Karpas-422 (cell line): ENCODE measurements at regions not wholly inside any gene's neighbourhood (a gene's known extent, or its start where the extent isn't known, plus 50 kb on each side); places are given as distances from the start of the nearest gene placed in this dataset.

ENCODE experiments used
- DNase-seq: peaks from one replicate; pipeline ENCODE4 v3.0.0-alpha.2; 2015
- H2AFZ ChIP-seq: fragments of 200-600 bp; sonication (generic); 2 replicates; pipeline ENCODE4 v1.6.1; 2014; ENCODE audit warnings: antibody characterized with exemption, low read length, mixed read lengths
- H3K27ac ChIP-seq: fragments of 200-600 bp; sonication (generic); 2 replicates; pipeline ENCODE4 v1.5.1; 2014; ENCODE audit warnings: mild to moderate bottlenecking, low read length, moderate library complexity
- H3K27me3 ChIP-seq: fragments of 200-600 bp; sonication (generic); 2 replicates; pipeline ENCODE4 v1.6.1; 2014; ENCODE audit warnings: low read length, mixed read lengths
- H3K36me3 ChIP-seq: fragments of 200-600 bp; sonication (generic); 2 replicates; pipeline ENCODE4 v1.6.1; 2014; ENCODE audit warnings: low read length, mixed read lengths; ENCODE audit not compliant: insufficient read depth
- H3K4me1 ChIP-seq: fragments of 200-600 bp; sonication (generic); 2 replicates; pipeline ENCODE4 v1.6.1; 2014; ENCODE audit warnings: mild to moderate bottlenecking, low read length, mixed read lengths
- H3K4me2 ChIP-seq: fragments of 200-600 bp; sonication (generic); 2 replicates; pipeline ENCODE4 v1.6.1; 2014; ENCODE audit warnings: low read length, low read depth, mild to moderate bottlenecking; ENCODE audit not compliant: poor library complexity, severe bottlenecking
- H3K4me3 ChIP-seq: fragments of 200-600 bp; sonication (generic); 2 replicates; pipeline ENCODE4 v1.5.1; 2014; ENCODE audit warnings: mild to moderate bottlenecking, antibody characterized with exemption, low read length, mixed read lengths
- H3K79me2 ChIP-seq: fragments of 200-600 bp; sonication (generic); 2 replicates; pipeline ENCODE4 v1.6.1; 2014; ENCODE audit warnings: mild to moderate bottlenecking, low read length, mixed read lengths
- H3K9ac ChIP-seq: fragments of 200-600 bp; sonication (generic); 2 replicates; pipeline ENCODE4 v1.6.0; 2014; ENCODE audit warnings: low read length
- H3K9me2 ChIP-seq: fragments of 200-600 bp; sonication (generic), shearing (Covaris generic); replicated peaks from 2 replicates; pipeline ENCODE4 v1.6.0; 2014; ENCODE audit warnings: mild to moderate bottlenecking, low read length, moderate library complexity; ENCODE audit not compliant: insufficient read depth
- H3K9me3 ChIP-seq: fragments of 300-700, 200-600 bp; sonication (generic); 2 replicates; pipeline ENCODE4 v1.6.1; 2014; ENCODE audit warnings: low read length, mixed read lengths
- H4K20me1 ChIP-seq: fragments of 200-600 bp; sonication (generic); 2 replicates; pipeline ENCODE4 v1.6.1; 2014; ENCODE audit warnings: mild to moderate bottlenecking, antibody characterized with exemption, low read length, low read depth; ENCODE audit not compliant: insufficient read depth

DNA sequence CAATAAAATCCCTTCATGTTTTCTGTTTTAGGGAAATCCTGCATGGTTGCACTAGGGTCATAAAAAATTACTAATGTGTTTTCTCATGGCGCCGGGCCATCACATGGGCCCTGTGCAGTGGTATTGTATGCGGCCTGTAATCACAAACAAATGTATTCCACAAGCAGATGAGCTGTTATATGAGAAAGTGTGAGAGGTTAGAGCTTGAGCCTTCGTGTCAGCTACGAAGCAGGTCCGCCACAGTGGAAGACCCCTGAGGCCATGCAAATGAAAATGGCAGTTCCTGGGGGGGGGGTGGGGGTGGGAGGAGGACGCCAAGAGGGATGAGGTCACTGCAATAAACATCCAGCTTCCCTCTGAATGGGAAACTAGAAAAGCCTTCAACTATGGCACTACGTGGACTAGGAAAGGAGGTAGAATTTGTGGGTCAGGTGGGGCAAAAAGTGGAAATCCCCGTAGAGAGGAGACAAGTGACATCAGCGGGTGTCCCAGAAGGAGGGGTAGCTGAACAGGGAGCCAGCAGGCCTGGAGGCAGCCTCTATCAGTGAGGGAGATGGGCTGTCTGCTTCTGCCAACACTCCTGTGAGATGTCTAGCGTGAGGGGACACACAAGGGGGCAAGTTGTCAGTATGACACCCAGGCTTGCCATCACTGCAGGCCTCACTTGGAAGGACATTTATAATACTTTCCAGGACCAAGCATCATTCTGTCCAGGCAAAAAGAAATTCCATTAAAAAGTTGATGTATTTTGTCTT lies 130.3 kb upstream of the CTAGE1 start:
- H3K9me3 ChIP-seq, result no peaks in the 10 kb centered on the region
- no peak overlapping the region for H3K27ac ChIP-seq
- peaks cover 11% of the 10 kb centered on the region for H3K4me1 ChIP-seq
- H3K4me2 ChIP-seq, result no peak overlapping the region
- H3K79me2 ChIP-seq, result no peaks in the 10 kb centered on the region
- H3K9me2 ChIP-seq, result no peaks in the 10 kb centered on the region
- H4K20me1 ChIP-seq, result no peaks in the 10 kb centered on the region
- H3K4me3 ChIP-seq, result no peak overlapping the region
- DNase-seq, result no peak
- H3K27me3 ChIP-seq, result no peaks in the 10 kb centered on the region
- no peak overlapping the region for H2AFZ ChIP-seq
- H3K36me3 ChIP-seq, result no peaks in the 10 kb centered on the region
- H3K9ac ChIP-seq, result no peak overlapping the region

- Histone ChIP-seq H2AFZ (no peak overlapping the region), H3K4me1 (peaks cover 11% of the 10 kb centered on the region), H3K79me2 (no peaks in the 10 kb centered on the region), H3K4me3 (no peak overlapping the region), H3K27me3 (no peaks in the 10 kb centered on the region), H3K9me3 (no peaks in the 10 kb centered on the region), H4K20me1 (no peaks in the 10 kb centered on the region), H3K36me3 (no peaks in the 10 kb centered on the region), H3K4me2 (no peak overlapping the region), H3K27ac (no peak overlapping the region), H3K9ac (no peak overlapping the region), H3K9me2 (no peaks in the 10 kb centered on the region)
- DNase-seq, result no peak
These were observed 131.7 kb upstream of the CTAGE1 start for GRCh38 chr18:22549260-22549937.

- Histone ChIP-seq H3K79me2 (no peaks in the 10 kb centered on the region), H4K20me1 (no peaks in the 10 kb centered on the region), H3K9me3 (no peaks in the 10 kb centered on the region), H3K4me1 (peaks cover 8% of the 10 kb centered on the region), H3K4me3 (no peak overlapping the region), H3K36me3 (no peaks in the 10 kb centered on the region), H3K27ac (no peak overlapping the region), H3K9me2 (no peaks in the 10 kb centered on the region), H3K27me3 (no peaks in the 10 kb centered on the region), H3K4me2 (no peak overlapping the region), H2AFZ (no peak overlapping the region), H3K9ac (no peak overlapping the region)
- DNase-seq, result no peak
These were observed 132.7 kb upstream of the CTAGE1 start for GRCh38 chr18:22550366-22550765.

GRCh38 chr18:22550861-22551260 lies 133.1 kb upstream of the CTAGE1 start:
- Histone ChIP-seq H3K79me2 (no peaks in the 10 kb centered on the region), H3K9ac (no peak overlapping the region), H3K4me3 (no peak overlapping the region)

GRCh38 chr18:22551536-22552151 lies 133.9 kb upstream of the CTAGE1 start:
- no peaks in the 10 kb centered on the region for H3K36me3 ChIP-seq
- H3K9me2 ChIP-seq, result no peaks in the 10 kb centered on the region
- H3K4me2 ChIP-seq, result no peak overlapping the region
- no peak overlapping the region for H2AFZ ChIP-seq
- no peaks in the 10 kb centered on the region for H3K79me2 ChIP-seq
- no peaks in the 10 kb centered on the region for H4K20me1 ChIP-seq
- no peaks in the 10 kb centered on the region for H3K27me3 ChIP-seq
- no peak overlapping the region for H3K27ac ChIP-seq
- H3K9me3 ChIP-seq, result no peaks in the 10 kb centered on the region
- no peaks in the 10 kb centered on the region for H3K4me1 ChIP-seq
- no peak overlapping the region for H3K9ac ChIP-seq
- H3K4me3 ChIP-seq, result no peak overlapping the region
- DNase-seq, result no peak

More at GRCh38 chr18:22550861-22551260, 133.1 kb upstream of the CTAGE1 start:
- DNase-seq, result no peak
- H3K9me2 ChIP-seq, result no peaks in the 10 kb centered on the region
- no peak overlapping the region for H3K4me2 ChIP-seq
- no peak overlapping the region for H3K27ac ChIP-seq
- no peak overlapping the region for H2AFZ ChIP-seq
- no peaks in the 10 kb centered on the region for H3K36me3 ChIP-seq
- H4K20me1 ChIP-seq, result no peaks in the 10 kb centered on the region
- peaks cover 3% of the 10 kb centered on the region for H3K4me1 ChIP-seq
- no peaks in the 10 kb centered on the region for H3K9me3 ChIP-seq
- H3K27me3 ChIP-seq, result no peaks in the 10 kb centered on the region

GRCh38 chr18:22552254-22552653 lies 134.5 kb upstream of the CTAGE1 start:
- Histone ChIP-seq H3K4me3 (no peak overlapping the region), H2AFZ (no peak overlapping the region), H3K9me3 (no peaks in the 10 kb centered on the region), H3K36me3 (no peaks in the 10 kb centered on the region), H3K9ac (no peak overlapping the region), H3K4me1 (no peaks in the 10 kb centered on the region), H3K9me2 (no peaks in the 10 kb centered on the region), H4K20me1 (no peaks in the 10 kb centered on the region), H3K79me2 (no peaks in the 10 kb centered on the region), H3K27me3 (no peaks in the 10 kb centered on the region), H3K4me2 (no peak overlapping the region), H3K27ac (no peak overlapping the region)
- no peak for DNase-seq

GRCh38 chr18:22552899-22553460 lies 135.3 kb upstream of the CTAGE1 start:
- Histone ChIP-seq H3K36me3 (no peaks in the 10 kb centered on the region), H3K4me3 (no peak overlapping the region), H3K27ac (no peak overlapping the region), H3K9ac (no peak overlapping the region), H3K4me2 (no peak overlapping the region), H2AFZ (no peak overlapping the region), H3K27me3 (no peaks in the 10 kb centered on the region), H3K79me2 (no peaks in the 10 kb centered on the region), H4K20me1 (no peaks in the 10 kb centered on the region), H3K9me2 (no peaks in the 10 kb centered on the region), H3K9me3 (no peaks in the 10 kb centered on the region), H3K4me1 (no peaks in the 10 kb centered on the region)
- DNase-seq, result no peak
